Neutrophil (primary cell): ENCODE measurements at regions not wholly inside any gene's neighbourhood (a gene's known extent, or its start where the extent isn't known, plus 50 kb on each side); places are given as distances from the start of the nearest gene placed in this dataset.

ENCODE experiments used
- H3K27ac ChIP-seq: fragments of 200-600 bp; sonication (generic); 2 replicates; pipeline ENCODE4 v1.5.1; 2016; ENCODE audit warnings: mild to moderate bottlenecking, moderate library complexity
- H3K27me3 ChIP-seq: fragments of 200-600 bp; sonication (generic); 2 replicates; pipeline ENCODE4 v1.6.0; 2016; ENCODE audit warnings: mild to moderate bottlenecking
- H3K36me3 ChIP-seq: fragments of 200-600 bp; sonication (generic); 2 replicates; pipeline ENCODE4 v1.5.1; 2017
- H3K4me1 ChIP-seq, 2 experiments: fragments of 200-600 bp in 1 of 2; sonication (generic) in 1 of 2; 1 replicate in 1 of 2; 2 replicates in 1 of 2; pipeline versions ENCODE4 v1.5.1 to v1.6.1; 2013 to 2016; ENCODE audit warnings: low read depth in 1 of 2, low read length in 1 of 2, mild to moderate bottlenecking in 1 of 2, moderate library complexity in 1 of 2; ENCODE audit not compliant: control insufficient read depth in 1 of 2, insufficient read depth in 1 of 2
- H3K4me3 ChIP-seq, 2 experiments: fragments of 200-600 bp in 1 of 2; sonication (generic) in 1 of 2; 1 replicate in 1 of 2; 2 replicates in 1 of 2; pipeline ENCODE4 v1.5.1; 2013 to 2016; ENCODE audit warnings: low read depth in 1 of 2, low read length in 1 of 2, mild to moderate bottlenecking in 1 of 2, moderate library complexity in 1 of 2
- H3K9me3 ChIP-seq: fragments of 200-600 bp; sonication (generic); 2 replicates; pipeline ENCODE4 v1.5.1; 2016
- CTCF ChIP-seq: fragments of 200-600 bp; sonication (generic); IDR thresholded peaks from 2 replicates; pipeline ENCODE4 v1.5.1; 2016; ENCODE audit warnings: antibody characterized with exemption

DNA sequence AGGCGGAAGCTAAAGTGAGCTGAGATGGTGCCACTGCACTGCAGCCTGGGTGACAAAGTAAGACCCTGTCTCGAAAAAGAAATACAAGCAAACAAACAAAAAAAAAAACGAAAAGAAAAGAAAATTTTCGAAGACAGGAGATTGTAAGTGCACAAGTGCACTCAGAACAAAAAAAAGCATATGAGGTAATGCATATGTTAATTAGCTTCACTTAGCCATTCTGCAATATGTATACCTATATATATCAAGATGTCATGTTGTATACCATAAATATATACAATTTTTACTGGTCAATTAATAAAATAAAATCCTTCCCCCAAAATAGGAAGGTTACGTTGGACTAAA is 127.5 kb downstream of the RIN2 start:
- H3K9me3 ChIP-seq, result no peaks in the 10 kb centered on the region
- TF ChIP-seq CTCF, result no peak
- H3K36me3 ChIP-seq, result no peaks in the 10 kb centered on the region
- peak overlapping the region; percentile 56 for H3K27ac ChIP-seq
- peaks cover 6 to 14% of the 10 kb centered on the region in 2 experiments for H3K4me1 ChIP-seq
- H3K4me3 ChIP-seq, result no peak overlapping the region
- peaks cover 23% of the 10 kb centered on the region for H3K27me3 ChIP-seq

DNA sequence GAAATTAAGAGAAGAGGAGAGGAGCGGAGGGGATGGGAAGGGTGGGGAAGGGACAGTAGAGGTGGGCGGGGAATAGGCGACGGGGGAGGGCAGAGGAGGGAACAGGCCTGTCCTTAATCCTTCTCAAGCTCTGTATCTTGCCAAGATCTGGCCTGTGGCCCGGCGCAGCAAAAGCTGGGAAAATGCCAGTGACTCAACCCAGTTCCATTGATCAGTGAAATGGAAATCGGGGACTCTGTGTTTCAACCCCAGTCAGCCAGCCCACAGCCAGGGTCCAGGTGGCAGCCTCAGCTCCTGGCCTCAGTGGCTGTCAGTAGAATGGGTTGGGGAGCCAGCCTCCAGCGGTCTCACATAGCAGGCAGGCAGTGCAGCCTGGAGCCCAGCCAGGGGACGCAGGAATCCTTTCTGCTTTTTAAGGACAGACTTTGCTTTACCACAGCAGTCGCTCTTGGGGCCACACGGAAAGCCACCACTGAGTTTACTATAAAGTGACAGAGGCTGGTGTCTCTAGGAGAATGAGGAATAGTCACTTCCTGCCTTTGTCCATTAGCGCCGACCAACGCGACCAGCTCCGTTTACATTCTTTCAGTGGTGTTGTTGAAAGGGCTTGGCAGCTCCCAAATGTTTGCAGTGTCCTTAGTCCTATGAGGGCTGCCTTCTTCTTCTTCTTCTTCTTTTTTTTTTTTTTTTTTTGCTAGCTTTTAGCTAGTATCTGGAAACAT is 128.0 kb downstream of the RIN2 start:
- H3K4me1 ChIP-seq, result peaks cover 6 to 14% of the 10 kb centered on the region in 2 experiments
- no peaks in the 10 kb centered on the region for H3K36me3 ChIP-seq
- H3K4me3 ChIP-seq, result no peak overlapping the region
- no peak overlapping the region for H3K27ac ChIP-seq
- peaks cover 23% of the 10 kb centered on the region for H3K27me3 ChIP-seq
- no peaks in the 10 kb centered on the region for H3K9me3 ChIP-seq
- TF ChIP-seq CTCF, result no peak

GRCh38 chr20:19886661-19887288 is 128.7 kb downstream of the RIN2 start:
- Histone ChIP-seq H3K27me3 (peaks cover 23% of the 10 kb centered on the region), H3K9me3 (no peaks in the 10 kb centered on the region), H3K4me1 (peaks cover 6 to 14% of the 10 kb centered on the region in 2 experiments), H3K36me3 (no peaks in the 10 kb centered on the region), H3K4me3 (no peak overlapping the region), H3K27ac (no peak overlapping the region)
- TF ChIP-seq CTCF, result no peak

- Histone ChIP-seq H3K36me3 (no peaks in the 10 kb centered on the region), H3K4me1 (peaks cover 6 to 14% of the 10 kb centered on the region in 2 experiments), H3K27me3 (peaks cover 23% of the 10 kb centered on the region), H3K27ac (no peak overlapping the region), H3K4me3 (no peak overlapping the region), H3K9me3 (no peaks in the 10 kb centered on the region)
- TF ChIP-seq CTCF, result no peak
Observed at GRCh38 chr20:19887556-19888268, 129.4 kb upstream of the NAA20 start.

GRCh38 chr20:19888269-19888671 is 128.9 kb upstream of the NAA20 start:
- Histone ChIP-seq H3K27ac (no peak overlapping the region), H3K4me1 (peaks cover 6 to 14% of the 10 kb centered on the region in 2 experiments), H3K4me3 (no peak overlapping the region)

More at GRCh38 chr20:19888269-19888671, 128.9 kb upstream of the NAA20 start:
- H3K36me3 ChIP-seq, result no peaks in the 10 kb centered on the region
- TF ChIP-seq CTCF, result no peak
- H3K9me3 ChIP-seq, result no peaks in the 10 kb centered on the region
- peaks cover 23% of the 10 kb centered on the region for H3K27me3 ChIP-seq
